GM23248 (cell line): ENCODE measurements at regions not wholly inside any gene's neighbourhood (a gene's known extent, or its start where the extent isn't known, plus 50 kb on each side); places are given as distances from the start of the nearest gene placed in this dataset.

Source experiments
- DNase-seq: peaks from one replicate; pipeline ENCODE4 v3.0.0-alpha.2; 2015
- H2AFZ ChIP-seq: fragments of 200-600 bp; sonication (generic); 2 replicates; pipeline ENCODE4 v1.6.1; 2016; ENCODE audit warnings: antibody characterized with exemption
- H3F3A ChIP-seq: fragments of 200-600 bp; sonication (generic); 2 replicates; pipeline ENCODE4 v1.6.1; 2016; ENCODE audit warnings: mild to moderate bottlenecking, antibody characterized with exemption, mixed run types; ENCODE audit not compliant: insufficient read depth
- H3K27ac ChIP-seq: fragments of 200-600 bp; sonication (generic); 2 replicates; pipeline ENCODE4 v1.5.1; 2016; ENCODE audit warnings: mild to moderate bottlenecking
- H3K27me3 ChIP-seq: fragments of 200-600 bp; sonication (generic); replicated peaks from 2 replicates; pipeline ENCODE4 v1.6.1; 2016; ENCODE audit warnings: mild to moderate bottlenecking; ENCODE audit not compliant: insufficient read depth
- H3K36me3 ChIP-seq: fragments of 200-600 bp; sonication (generic); 2 replicates; pipeline ENCODE4 v1.6.1; 2016; ENCODE audit warnings: low read depth, mild to moderate bottlenecking
- H3K4me1 ChIP-seq: fragments of 200-600 bp; sonication (generic); 2 replicates; pipeline ENCODE4 v1.6.1; 2016; ENCODE audit warnings: mild to moderate bottlenecking; ENCODE audit not compliant: insufficient read depth
- H3K4me2 ChIP-seq: fragments of 200-600 bp; sonication (generic); one replicate; pipeline ENCODE4 v1.6.1; 2016; ENCODE audit warnings: mild to moderate bottlenecking; ENCODE audit not compliant: unreplicated experiment
- H3K4me3 ChIP-seq: fragments of 200-600 bp; sonication (generic); 2 replicates; pipeline ENCODE4 v1.5.1; 2016; ENCODE audit warnings: mild to moderate bottlenecking
- H3K79me2 ChIP-seq: fragments of 200-600 bp; sonication (generic); 2 replicates; pipeline ENCODE4 v1.6.1; 2016; ENCODE audit warnings: mild to moderate bottlenecking; ENCODE audit not compliant: insufficient read depth
- H3K9ac ChIP-seq: fragments of 200-600 bp; sonication (generic); 2 replicates; pipeline ENCODE4 v1.6.1; 2016; ENCODE audit warnings: mild to moderate bottlenecking
- H3K9me2 ChIP-seq: fragments of 200-600 bp; sonication (generic); 2 replicates; pipeline ENCODE4 v1.6.1; 2016; ENCODE audit warnings: mixed run types, mild to moderate bottlenecking, moderate library complexity; ENCODE audit not compliant: insufficient read depth
- H3K9me3 ChIP-seq: fragments of 200-600 bp; sonication (generic); one replicate; pipeline ENCODE4 v1.6.1; 2017; ENCODE audit warnings: low read depth
- H4K20me1 ChIP-seq: fragments of 200-600 bp; sonication (generic); 2 replicates; pipeline ENCODE4 v1.6.0; 2016; ENCODE audit not compliant: insufficient read depth
- EZH2 ChIP-seq: fragments of 200-600 bp; sonication (generic); IDR thresholded peaks from 2 replicates; pipeline ENCODE4 v1.6.1; 2018; ENCODE audit warnings: antibody characterized with exemption, mild to moderate bottlenecking; ENCODE audit not compliant: insufficient read depth, poor library complexity, severe bottlenecking
- EZH2phosphoT487 ChIP-seq: fragments of 200-600 bp; sonication (generic); IDR thresholded peaks from 2 replicates; pipeline ENCODE4 v1.6.1; 2018; ENCODE audit warnings: antibody characterized with exemption, moderate library complexity, mild to moderate bottlenecking, low read depth; ENCODE audit not compliant: insufficient read depth
- WGBS, 2 experiments: methylation state at CpG; one replicate each; pipeline ENCODE4 v1.1.6; 2015 to 2017; ENCODE audit warnings: low lambda C conversion rate in 2 of 2, low coverage in 1 of 2; ENCODE audit errors: missing lambda C conversion rate in 2 of 2; 5-methylcytosine and 5-hydroxymethylcytosine counted together
- in situ Hi-C: fragments of 300-500 bp; cut with MboI; formaldehyde crosslinking; loops from 2 replicates; pipeline ENCODE4 v1.15.0; 2020

DNA sequence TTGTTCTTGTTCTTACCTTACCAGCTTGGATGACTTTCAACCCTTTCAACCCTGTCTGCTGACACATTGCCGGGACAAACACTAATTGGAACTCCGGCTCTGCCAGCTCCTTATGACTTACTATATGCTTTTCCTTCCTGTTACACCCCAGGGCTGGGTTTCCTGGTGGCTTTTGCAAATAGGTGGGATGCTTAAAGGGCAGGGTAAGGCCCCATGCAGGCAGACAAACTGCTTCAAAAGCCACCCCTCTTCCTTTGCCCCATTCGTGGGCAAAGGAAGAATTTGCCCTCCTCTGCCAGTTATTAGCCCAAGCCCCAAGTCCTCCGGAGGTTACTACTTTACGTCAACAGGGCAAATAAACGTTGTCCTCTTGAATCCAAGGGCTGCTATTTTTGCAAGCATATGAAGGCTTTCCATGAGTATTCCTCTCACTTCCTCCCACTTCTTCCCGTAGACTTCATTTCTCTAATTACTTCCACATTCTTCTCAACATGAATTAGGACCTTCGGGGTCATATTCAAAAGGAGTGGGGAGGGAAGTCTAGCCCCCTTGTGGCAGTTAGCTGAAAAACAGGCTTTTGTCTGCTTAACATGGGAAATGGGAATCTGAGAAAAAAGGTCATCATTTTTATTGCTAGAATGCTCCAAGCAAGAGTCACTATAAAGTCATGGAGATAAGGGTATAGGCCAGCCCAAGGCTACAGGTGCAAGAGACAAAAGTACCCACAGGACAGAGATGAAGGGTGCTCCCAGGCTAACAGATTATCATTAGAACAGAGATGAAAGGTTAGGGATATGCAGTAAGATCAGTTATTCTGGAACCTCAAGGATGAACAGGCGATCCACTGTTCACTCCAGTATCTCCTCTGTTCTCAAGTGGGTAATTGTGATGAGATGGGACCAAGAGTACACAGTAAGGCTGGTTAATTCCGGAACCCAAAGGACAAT lies 56.3 kb upstream of the FSTL1 start:
- Histone ChIP-seq H3K36me3 (no peaks in the 10 kb centered on the region), H3K4me2 (peak overlapping the region; percentile 63), H3F3A (peaks cover 22% of the 10 kb centered on the region), H2AFZ (peak overlapping the region; percentile 49), H3K4me1 (peaks cover 18% of the 10 kb centered on the region), H3K79me2 (no peaks in the 10 kb centered on the region), H3K9me2 (no peaks in the 10 kb centered on the region), H3K27me3 (no peaks in the 10 kb centered on the region), H4K20me1 (no peaks in the 10 kb centered on the region), H3K9me3 (no peaks in the 10 kb centered on the region), H3K9ac (no peak overlapping the region), H3K27ac (peak overlapping the region; percentile 34), H3K4me3 (peak overlapping the region; percentile 36)
- peak; percentile 77 for DNase-seq
- WGBS, 2 experiments = 19 to 21% methylated on average over 10 of the region's 10 CpGs
- in situ Hi-C loops = no loop called here
- TF ChIP-seq EZH2 (no peak), EZH2phosphoT487 (no peak)

DNA sequence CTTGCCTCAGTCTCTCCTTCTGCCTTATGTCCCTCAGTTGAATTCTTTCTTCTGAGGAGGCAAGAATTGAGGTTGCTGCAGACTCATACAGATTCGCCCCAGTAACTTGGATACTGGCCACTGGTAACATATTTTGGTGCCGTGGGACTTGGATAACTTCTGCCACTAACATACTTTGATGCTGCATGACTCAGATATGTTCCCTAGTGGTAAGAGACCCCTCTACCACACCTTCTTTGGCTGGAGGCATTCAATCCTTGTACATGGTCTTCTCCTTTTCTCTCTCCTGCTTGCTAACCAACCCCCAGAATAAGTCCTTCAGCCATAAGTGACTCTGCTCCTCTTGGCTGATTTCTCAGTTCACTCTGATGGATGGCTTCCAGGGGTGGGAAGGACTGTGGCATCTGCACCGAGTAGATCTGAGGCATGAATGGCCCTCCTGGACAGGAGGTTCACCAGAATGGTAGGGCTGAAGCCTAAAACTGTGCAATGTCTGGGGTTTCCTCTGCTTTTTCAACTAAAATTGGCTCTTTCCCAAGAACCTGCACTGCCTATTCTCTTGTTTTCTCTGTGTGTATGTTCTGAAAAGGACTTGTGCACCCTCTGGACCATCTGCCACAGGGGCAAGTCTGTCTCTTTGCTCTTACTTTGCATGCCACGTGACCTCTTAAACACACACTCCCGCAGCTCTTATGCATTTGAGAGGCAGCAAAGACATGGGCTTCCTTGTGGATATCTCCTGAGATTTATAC lies 55.5 kb upstream of the FSTL1 start:
- H3K27ac ChIP-seq = peak overlapping the region; percentile 34
- no peaks in the 10 kb centered on the region for H3K79me2 ChIP-seq
- H3F3A ChIP-seq = peaks cover 22% of the 10 kb centered on the region
- in situ Hi-C loops = no loop called here
- no peaks in the 10 kb centered on the region for H3K9me2 ChIP-seq
- no peaks in the 10 kb centered on the region for H3K36me3 ChIP-seq
- peak overlapping the region; percentile 36; the same call in 1 of the 2 replicates for H3K4me3 ChIP-seq
- H3K9ac ChIP-seq = no peak overlapping the region
- peak overlapping the region; percentile 49; the same call in 1 of the 2 replicates for H2AFZ ChIP-seq
- peak overlapping the region; percentile 63 for H3K4me2 ChIP-seq
- no peaks in the 10 kb centered on the region for H3K9me3 ChIP-seq
- peak; percentile 69 for DNase-seq
- no peak for TF ChIP-seq EZH2phosphoT487
- no peak for TF ChIP-seq EZH2
- H4K20me1 ChIP-seq = no peaks in the 10 kb centered on the region
- H3K27me3 ChIP-seq = no peaks in the 10 kb centered on the region
- peaks cover 18% of the 10 kb centered on the region for H3K4me1 ChIP-seq
- WGBS, 2 experiments = 32 to 39% methylated on average over 5 of the region's 5 CpGs

DNA sequence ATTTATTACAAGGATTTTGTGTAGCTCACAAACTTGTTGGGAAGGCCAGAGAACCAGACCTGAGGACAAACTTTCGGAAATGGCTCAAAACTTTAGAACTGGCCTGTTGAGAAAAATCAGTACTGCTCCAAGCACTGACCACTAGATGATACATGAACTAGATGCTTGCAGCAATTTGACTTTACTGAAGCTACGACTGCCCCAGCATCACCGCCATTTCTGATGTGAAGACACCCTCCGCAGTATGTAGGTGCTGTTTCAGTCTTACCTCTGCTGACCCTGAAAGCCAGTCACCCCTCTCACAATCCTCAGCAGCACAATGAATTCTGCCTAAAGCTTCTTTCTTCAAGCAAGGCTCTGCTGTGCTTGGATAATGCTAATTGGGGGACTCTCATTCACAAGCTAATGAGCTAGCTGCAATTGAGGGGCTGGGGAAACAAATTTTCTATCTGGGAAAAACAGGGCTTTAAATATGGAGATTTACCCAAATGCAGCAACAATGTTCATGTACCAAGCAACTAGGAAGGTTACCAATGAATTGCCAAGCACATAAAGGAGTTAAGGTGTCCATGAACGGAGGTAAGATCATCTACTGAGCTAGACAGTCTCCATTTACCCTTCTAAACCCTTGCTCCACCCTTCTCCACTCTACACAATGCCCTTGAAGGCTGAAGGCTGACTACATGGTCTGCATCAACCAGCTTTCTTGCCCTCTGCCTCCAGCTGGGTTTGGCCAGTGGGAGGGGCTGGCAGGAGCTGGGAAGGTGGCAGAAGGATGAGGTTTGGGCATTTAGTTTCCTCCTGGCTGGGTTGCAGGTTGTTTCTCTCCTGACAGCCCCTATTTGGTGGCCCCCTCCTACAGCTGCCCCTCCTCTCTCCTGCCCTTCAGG lies 53.2 kb upstream of the FSTL1 start:
- Histone ChIP-seq H2AFZ (no peak overlapping the region), H3K27ac (no peak overlapping the region), H3K9ac (no peak overlapping the region), H4K20me1 (no peaks in the 10 kb centered on the region), H3K79me2 (no peaks in the 10 kb centered on the region), H3K9me2 (no peaks in the 10 kb centered on the region), H3K27me3 (no peaks in the 10 kb centered on the region), H3F3A (peaks cover 28% of the 10 kb centered on the region), H3K9me3 (no peaks in the 10 kb centered on the region), H3K4me1 (peaks cover 25% of the 10 kb centered on the region), H3K36me3 (no peaks in the 10 kb centered on the region), H3K4me3 (no peak overlapping the region), H3K4me2 (no peak overlapping the region)
- DNase-seq = no peak
- TF ChIP-seq EZH2phosphoT487 (no peak), EZH2 (no peak)
- WGBS, 2 experiments = 95 to 96% methylated on average over 5 of the region's 5 CpGs
- in situ Hi-C loops = no loop called here

DNA sequence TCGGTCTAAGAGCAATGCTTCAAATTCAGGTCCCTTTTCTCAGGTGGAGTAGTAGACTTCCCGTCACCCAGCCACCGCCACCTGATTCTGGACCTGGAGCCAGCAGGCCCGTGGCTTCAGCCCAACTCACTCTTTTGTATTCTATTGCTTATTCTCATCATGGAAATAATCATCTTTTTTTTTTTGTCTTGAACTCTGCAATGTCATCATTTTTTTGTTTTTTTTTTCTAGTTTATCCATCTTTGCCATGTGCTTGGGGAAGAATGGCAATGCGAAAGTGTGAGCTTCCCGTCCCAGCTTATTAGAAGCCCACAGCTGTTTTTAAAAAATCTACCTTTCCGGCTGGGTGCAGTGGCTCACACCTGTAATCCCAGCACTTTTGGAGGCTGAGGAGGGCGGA lies 51.3 kb upstream of the FSTL1 start:
- in situ Hi-C loops = no loop called here
- no peak overlapping the region for H3K9ac ChIP-seq
- TF ChIP-seq EZH2 (no peak), EZH2phosphoT487 (no peak)
- H2AFZ ChIP-seq = no peak overlapping the region
- no peak overlapping the region for H3K27ac ChIP-seq
- DNase-seq = no peak
- H3K4me3 ChIP-seq = no peak overlapping the region
- peaks cover 41% of the 10 kb centered on the region for H3K4me1 ChIP-seq
- 95% methylated on average over 8 of the region's 8 CpGs for WGBS, 2 experiments
- no peak overlapping the region for H3K4me2 ChIP-seq
- H4K20me1 ChIP-seq = no peaks in the 10 kb centered on the region
- H3K79me2 ChIP-seq = no peaks in the 10 kb centered on the region
- no peaks in the 10 kb centered on the region for H3K9me3 ChIP-seq
- H3F3A ChIP-seq = peaks cover 39% of the 10 kb centered on the region
- no peaks in the 10 kb centered on the region for H3K9me2 ChIP-seq
- no peaks in the 10 kb centered on the region for H3K36me3 ChIP-seq
- H3K27me3 ChIP-seq = no peaks in the 10 kb centered on the region
